Karpas-422 (cell line): ENCODE measurements at regions not wholly inside any gene's neighbourhood (a gene's known extent, or its start where the extent isn't known, plus 50 kb on each side); places are given as distances from the start of the nearest gene placed in this dataset.

Experiments used
- DNase-seq: peaks from one replicate; pipeline ENCODE4 v3.0.0-alpha.2; 2015
- H2AFZ ChIP-seq: fragments of 200-600 bp; sonication (generic); 2 replicates; pipeline ENCODE4 v1.6.1; 2014; ENCODE audit warnings: antibody characterized with exemption, low read length, mixed read lengths
- H3K27ac ChIP-seq: fragments of 200-600 bp; sonication (generic); 2 replicates; pipeline ENCODE4 v1.5.1; 2014; ENCODE audit warnings: mild to moderate bottlenecking, low read length, moderate library complexity
- H3K27me3 ChIP-seq: fragments of 200-600 bp; sonication (generic); 2 replicates; pipeline ENCODE4 v1.6.1; 2014; ENCODE audit warnings: low read length, mixed read lengths
- H3K36me3 ChIP-seq: fragments of 200-600 bp; sonication (generic); 2 replicates; pipeline ENCODE4 v1.6.1; 2014; ENCODE audit warnings: low read length, mixed read lengths; ENCODE audit not compliant: insufficient read depth
- H3K4me1 ChIP-seq: fragments of 200-600 bp; sonication (generic); 2 replicates; pipeline ENCODE4 v1.6.1; 2014; ENCODE audit warnings: mild to moderate bottlenecking, low read length, mixed read lengths
- H3K4me2 ChIP-seq: fragments of 200-600 bp; sonication (generic); 2 replicates; pipeline ENCODE4 v1.6.1; 2014; ENCODE audit warnings: low read length, low read depth, mild to moderate bottlenecking; ENCODE audit not compliant: poor library complexity, severe bottlenecking
- H3K4me3 ChIP-seq: fragments of 200-600 bp; sonication (generic); 2 replicates; pipeline ENCODE4 v1.5.1; 2014; ENCODE audit warnings: mild to moderate bottlenecking, antibody characterized with exemption, low read length, mixed read lengths
- H3K79me2 ChIP-seq: fragments of 200-600 bp; sonication (generic); 2 replicates; pipeline ENCODE4 v1.6.1; 2014; ENCODE audit warnings: mild to moderate bottlenecking, low read length, mixed read lengths
- H3K9ac ChIP-seq: fragments of 200-600 bp; sonication (generic); 2 replicates; pipeline ENCODE4 v1.6.0; 2014; ENCODE audit warnings: low read length
- H3K9me2 ChIP-seq: fragments of 200-600 bp; sonication (generic), shearing (Covaris generic); replicated peaks from 2 replicates; pipeline ENCODE4 v1.6.0; 2014; ENCODE audit warnings: mild to moderate bottlenecking, low read length, moderate library complexity; ENCODE audit not compliant: insufficient read depth
- H3K9me3 ChIP-seq: fragments of 300-700, 200-600 bp; sonication (generic); 2 replicates; pipeline ENCODE4 v1.6.1; 2014; ENCODE audit warnings: low read length, mixed read lengths
- H4K20me1 ChIP-seq: fragments of 200-600 bp; sonication (generic); 2 replicates; pipeline ENCODE4 v1.6.1; 2014; ENCODE audit warnings: mild to moderate bottlenecking, antibody characterized with exemption, low read length, low read depth; ENCODE audit not compliant: insufficient read depth

GRCh38 chr7:24501009-24501408 lies 72.2 kb upstream of the PALS2 start:
- Histone ChIP-seq H3K9ac (no peak overlapping the region), H3K36me3 (no peaks in the 10 kb centered on the region), H4K20me1 (no peaks in the 10 kb centered on the region), H3K79me2 (no peaks in the 10 kb centered on the region), H2AFZ (no peak overlapping the region), H3K4me2 (no peak overlapping the region), H3K9me3 (no peaks in the 10 kb centered on the region), H3K9me2 (no peaks in the 10 kb centered on the region), H3K27ac (no peak overlapping the region), H3K4me1 (no peaks in the 10 kb centered on the region), H3K4me3 (no peak overlapping the region), H3K27me3 (no peaks in the 10 kb centered on the region)
- DNase-seq, result no peak

DNA sequence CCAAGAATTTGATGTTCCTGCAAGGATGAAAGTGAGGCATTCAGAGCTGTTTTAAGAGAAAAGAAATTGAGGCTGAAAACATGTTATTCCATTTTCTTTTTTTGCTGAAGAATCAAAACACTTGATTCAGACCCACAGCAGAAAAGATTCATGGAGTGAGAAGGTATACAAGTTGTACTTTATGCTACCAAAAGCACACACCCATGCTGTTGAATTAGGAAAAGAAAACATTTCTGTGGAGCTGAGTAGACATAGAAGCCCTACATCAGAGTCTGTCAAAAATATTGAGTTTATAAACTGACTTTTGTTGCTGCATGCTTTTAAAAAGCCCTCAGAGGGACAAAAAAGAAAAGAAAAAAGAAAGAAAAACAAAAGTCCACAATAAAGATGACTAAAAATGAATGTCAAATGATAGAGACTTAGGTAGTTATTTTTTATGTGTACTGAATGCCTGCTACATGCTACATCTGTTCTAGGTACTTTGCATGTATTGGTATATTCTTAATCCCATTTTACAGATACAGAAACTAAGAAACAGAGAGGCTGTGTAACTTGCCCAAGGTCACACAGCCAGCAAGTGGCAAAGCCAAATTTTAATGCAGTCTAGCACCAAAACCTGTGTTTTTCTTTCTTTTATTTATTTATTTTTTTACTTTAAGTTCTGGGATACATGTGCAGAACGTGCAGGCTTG lies 71.7 kb upstream of the PALS2 start:
- no peaks in the 10 kb centered on the region for H4K20me1 ChIP-seq
- no peaks in the 10 kb centered on the region for H3K36me3 ChIP-seq
- no peak for DNase-seq
- H3K9me3 ChIP-seq, result no peaks in the 10 kb centered on the region
- no peaks in the 10 kb centered on the region for H3K9me2 ChIP-seq
- H3K27me3 ChIP-seq, result no peaks in the 10 kb centered on the region
- no peak overlapping the region for H3K27ac ChIP-seq
- no peak overlapping the region for H3K9ac ChIP-seq
- no peak overlapping the region for H2AFZ ChIP-seq
- no peaks in the 10 kb centered on the region for H3K4me1 ChIP-seq
- no peak overlapping the region for H3K4me3 ChIP-seq
- no peak overlapping the region for H3K4me2 ChIP-seq
- H3K79me2 ChIP-seq, result no peaks in the 10 kb centered on the region

GRCh38 chr7:24502135-24502488 lies 71.1 kb upstream of the PALS2 start:
- no peaks in the 10 kb centered on the region for H3K9me2 ChIP-seq
- no peak overlapping the region for H3K4me2 ChIP-seq
- H3K27ac ChIP-seq, result no peak overlapping the region
- DNase-seq, result no peak
- H3K79me2 ChIP-seq, result no peaks in the 10 kb centered on the region
- no peak overlapping the region for H3K9ac ChIP-seq
- no peak overlapping the region for H2AFZ ChIP-seq
- H3K27me3 ChIP-seq, result no peaks in the 10 kb centered on the region
- H3K4me3 ChIP-seq, result no peak overlapping the region
- H3K36me3 ChIP-seq, result no peaks in the 10 kb centered on the region
- H4K20me1 ChIP-seq, result no peaks in the 10 kb centered on the region
- no peaks in the 10 kb centered on the region for H3K9me3 ChIP-seq
- no peaks in the 10 kb centered on the region for H3K4me1 ChIP-seq

DNA sequence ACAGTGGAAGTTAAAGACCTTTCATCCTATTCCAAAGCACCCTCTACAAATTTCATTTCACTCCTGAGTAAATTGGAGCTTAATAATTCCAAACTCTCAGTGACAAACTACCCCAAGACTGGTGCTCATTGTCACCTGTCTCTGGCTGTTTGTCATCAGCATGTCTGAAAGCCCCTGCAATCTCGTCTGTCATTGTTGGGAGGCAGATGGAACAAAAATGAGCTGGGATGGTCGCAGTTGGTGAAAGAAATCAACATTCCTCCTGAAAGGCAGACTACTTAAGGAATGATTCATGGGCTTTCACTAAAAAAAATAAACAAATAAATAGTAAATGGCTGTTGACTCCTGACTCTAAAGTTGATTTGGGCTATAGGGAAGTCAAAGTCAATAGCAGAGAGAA lies 69.7 kb upstream of the PALS2 start:
- Histone ChIP-seq H3K9ac (no peak overlapping the region), H2AFZ (no peak overlapping the region), H3K79me2 (no peaks in the 10 kb centered on the region), H3K9me2 (no peaks in the 10 kb centered on the region), H3K27me3 (no peaks in the 10 kb centered on the region), H4K20me1 (no peaks in the 10 kb centered on the region), H3K36me3 (no peaks in the 10 kb centered on the region), H3K27ac (no peak overlapping the region), H3K9me3 (no peaks in the 10 kb centered on the region), H3K4me3 (no peak overlapping the region), H3K4me2 (no peak overlapping the region), H3K4me1 (no peaks in the 10 kb centered on the region)
- DNase-seq, result no peak

GRCh38 chr7:24504040-24504439 lies 69.2 kb upstream of the PALS2 start:
- no peaks in the 10 kb centered on the region for H3K9me2 ChIP-seq
- no peaks in the 10 kb centered on the region for H3K27me3 ChIP-seq

DNA sequence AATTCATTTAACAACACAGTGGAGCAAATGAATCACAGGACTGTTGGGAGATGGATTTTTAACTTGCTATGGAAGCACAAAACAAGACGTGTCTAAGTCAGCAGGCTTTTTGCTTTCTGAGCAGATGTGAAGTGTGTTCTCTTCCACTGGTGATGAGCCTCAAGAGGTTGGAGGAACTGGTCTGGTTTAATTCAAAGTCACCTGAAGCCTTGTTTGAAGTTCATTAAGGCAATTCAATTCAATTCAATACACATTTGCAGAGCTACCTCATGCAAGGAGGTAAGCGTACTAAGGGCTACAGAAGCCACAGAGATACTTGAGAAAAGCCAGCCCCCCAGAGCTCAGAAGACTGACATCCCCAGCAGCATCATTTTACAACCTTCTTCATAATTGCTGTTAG lies 68.4 kb upstream of the PALS2 start:
- no peak overlapping the region for H2AFZ ChIP-seq
- no peaks in the 10 kb centered on the region for H4K20me1 ChIP-seq
- no peaks in the 10 kb centered on the region for H3K4me1 ChIP-seq
- no peaks in the 10 kb centered on the region for H3K36me3 ChIP-seq
- H3K27me3 ChIP-seq, result no peaks in the 10 kb centered on the region
- no peaks in the 10 kb centered on the region for H3K79me2 ChIP-seq
- no peak for DNase-seq
- no peak overlapping the region for H3K4me3 ChIP-seq
- no peaks in the 10 kb centered on the region for H3K9me2 ChIP-seq
- H3K27ac ChIP-seq, result no peak overlapping the region
- H3K9me3 ChIP-seq, result no peaks in the 10 kb centered on the region
- H3K9ac ChIP-seq, result no peak overlapping the region
- H3K4me2 ChIP-seq, result no peak overlapping the region

More at GRCh38 chr7:24504040-24504439, 69.2 kb upstream of the PALS2 start:
- Histone ChIP-seq H3K9ac (no peak overlapping the region), H2AFZ (no peak overlapping the region), H3K4me2 (no peak overlapping the region), H3K36me3 (no peaks in the 10 kb centered on the region), H3K9me3 (no peaks in the 10 kb centered on the region), H3K79me2 (no peaks in the 10 kb centered on the region), H3K27ac (no peak overlapping the region), H3K4me3 (no peak overlapping the region), H4K20me1 (no peaks in the 10 kb centered on the region), H3K4me1 (no peaks in the 10 kb centered on the region)
- no peak for DNase-seq

DNA sequence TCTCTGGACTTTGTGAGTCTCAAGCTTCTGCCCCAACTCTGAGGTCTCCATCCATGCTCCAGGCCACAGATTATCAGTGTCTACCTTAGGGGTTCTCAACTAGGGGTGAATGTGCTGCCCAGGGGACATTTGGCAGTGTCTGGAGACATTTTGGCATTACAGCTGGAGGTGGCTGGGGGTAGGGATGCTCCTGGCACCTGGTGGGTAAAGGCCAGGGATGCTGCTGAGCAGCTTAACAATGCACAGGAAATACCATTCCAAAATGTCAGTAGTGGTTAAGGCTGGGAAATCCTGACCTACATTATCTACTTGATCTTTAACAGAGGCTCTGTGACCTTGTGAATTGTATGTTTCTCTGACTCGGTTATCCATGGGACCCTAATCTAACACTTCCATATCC lies 67.3 kb upstream of the PALS2 start:
- Histone ChIP-seq H3K4me2 (no peak overlapping the region), H3K9ac (no peak overlapping the region), H3K27ac (no peak overlapping the region), H3K4me1 (no peaks in the 10 kb centered on the region), H2AFZ (no peak overlapping the region), H3K9me2 (no peaks in the 10 kb centered on the region), H3K36me3 (no peaks in the 10 kb centered on the region), H3K4me3 (no peak overlapping the region), H3K9me3 (no peaks in the 10 kb centered on the region), H3K27me3 (no peaks in the 10 kb centered on the region), H3K79me2 (no peaks in the 10 kb centered on the region), H4K20me1 (no peaks in the 10 kb centered on the region)
- no peak for DNase-seq

DNA sequence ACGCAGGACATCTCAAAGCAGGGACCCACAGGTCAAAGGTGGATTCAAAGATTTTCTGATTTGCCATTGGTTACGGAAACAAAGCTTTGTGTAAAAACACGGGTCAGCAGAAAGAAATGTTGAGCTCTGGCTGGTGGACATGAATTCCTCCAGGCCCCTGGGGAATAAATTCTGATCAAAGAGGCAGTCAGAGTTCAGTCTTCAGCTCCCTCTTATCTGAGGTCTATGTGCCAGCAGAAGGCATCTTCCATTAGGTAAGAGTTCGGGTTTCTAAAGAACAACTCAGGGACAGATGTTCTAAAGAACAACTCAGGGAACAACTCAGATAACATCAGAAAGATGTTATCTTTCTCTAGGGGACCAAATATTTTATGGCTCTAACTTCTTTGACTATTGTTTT lies 64.9 kb upstream of the PALS2 start:
- Histone ChIP-seq H3K9ac (no peak overlapping the region), H3K4me1 (no peaks in the 10 kb centered on the region), H3K9me3 (no peaks in the 10 kb centered on the region), H3K27me3 (no peaks in the 10 kb centered on the region), H3K4me2 (no peak overlapping the region), H4K20me1 (no peaks in the 10 kb centered on the region), H3K27ac (no peak overlapping the region), H3K79me2 (no peaks in the 10 kb centered on the region), H3K4me3 (no peak overlapping the region), H2AFZ (no peak overlapping the region), H3K36me3 (no peaks in the 10 kb centered on the region), H3K9me2 (no peaks in the 10 kb centered on the region)
- no peak for DNase-seq

- Histone ChIP-seq H3K36me3 (no peaks in the 10 kb centered on the region), H3K27me3 (no peaks in the 10 kb centered on the region), H3K9ac (no peak overlapping the region), H3K4me3 (no peak overlapping the region), H3K9me3 (no peaks in the 10 kb centered on the region), H3K4me1 (no peaks in the 10 kb centered on the region), H3K9me2 (no peaks in the 10 kb centered on the region), H3K79me2 (no peaks in the 10 kb centered on the region), H2AFZ (no peak overlapping the region), H3K4me2 (no peak overlapping the region), H3K27ac (no peak overlapping the region), H4K20me1 (no peaks in the 10 kb centered on the region)
- DNase-seq, result no peak
Observed at GRCh38 chr7:24510759-24511158, 62.5 kb upstream of the PALS2 start.
